WI38 (cell line): ENCODE measurements at regions not wholly inside any gene's neighbourhood (a gene's known extent, or its start where the extent isn't known, plus 50 kb on each side); places are given as distances from the start of the nearest gene placed in this dataset.

Experiments
- H3K4me3 ChIP-seq: 2 replicates; pipeline ENCODE4 v1.5.1; 2011; ENCODE audit warnings: low read depth, mild to moderate bottlenecking, control low read depth, low read length
- TF ChIP-seq, protein P1 (sequence below): IDR thresholded peaks from 2 replicates; pipeline ENCODE4 v1.5.1; 2012; ENCODE audit warnings: low read depth, mild to moderate bottlenecking, control low read depth, low read length

- TF ChIP-seq, protein P1, sequence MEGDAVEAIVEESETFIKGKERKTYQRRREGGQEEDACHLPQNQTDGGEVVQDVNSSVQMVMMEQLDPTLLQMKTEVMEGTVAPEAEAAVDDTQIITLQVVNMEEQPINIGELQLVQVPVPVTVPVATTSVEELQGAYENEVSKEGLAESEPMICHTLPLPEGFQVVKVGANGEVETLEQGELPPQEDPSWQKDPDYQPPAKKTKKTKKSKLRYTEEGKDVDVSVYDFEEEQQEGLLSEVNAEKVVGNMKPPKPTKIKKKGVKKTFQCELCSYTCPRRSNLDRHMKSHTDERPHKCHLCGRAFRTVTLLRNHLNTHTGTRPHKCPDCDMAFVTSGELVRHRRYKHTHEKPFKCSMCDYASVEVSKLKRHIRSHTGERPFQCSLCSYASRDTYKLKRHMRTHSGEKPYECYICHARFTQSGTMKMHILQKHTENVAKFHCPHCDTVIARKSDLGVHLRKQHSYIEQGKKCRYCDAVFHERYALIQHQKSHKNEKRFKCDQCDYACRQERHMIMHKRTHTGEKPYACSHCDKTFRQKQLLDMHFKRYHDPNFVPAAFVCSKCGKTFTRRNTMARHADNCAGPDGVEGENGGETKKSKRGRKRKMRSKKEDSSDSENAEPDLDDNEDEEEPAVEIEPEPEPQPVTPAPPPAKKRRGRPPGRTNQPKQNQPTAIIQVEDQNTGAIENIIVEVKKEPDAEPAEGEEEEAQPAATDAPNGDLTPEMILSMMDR, result no peak
Observed at GRCh38 chr20:52754366-52754765, 217.8 kb upstream of the TSHZ2 start.

GRCh38 chr20:52752023-52752422 lies 220.1 kb upstream of the TSHZ2 start:
- TF ChIP-seq, protein P1, result no peak
- H3K4me3 ChIP-seq, result no peak overlapping the region

More at GRCh38 chr20:52754366-52754765, 217.8 kb upstream of the TSHZ2 start:
- no peak overlapping the region for H3K4me3 ChIP-seq

GRCh38 chr20:52751571-52751970 lies 220.6 kb upstream of the TSHZ2 start:
- TF ChIP-seq, protein P1, result no peak

GRCh38 chr20:52749938-52750337 lies 222.2 kb upstream of the TSHZ2 start:
- TF ChIP-seq, protein P1, result no peak
- H3K4me3 ChIP-seq, result no peak overlapping the region

More at GRCh38 chr20:52751571-52751970, 220.6 kb upstream of the TSHZ2 start:
- H3K4me3 ChIP-seq, result no peak overlapping the region

DNA sequence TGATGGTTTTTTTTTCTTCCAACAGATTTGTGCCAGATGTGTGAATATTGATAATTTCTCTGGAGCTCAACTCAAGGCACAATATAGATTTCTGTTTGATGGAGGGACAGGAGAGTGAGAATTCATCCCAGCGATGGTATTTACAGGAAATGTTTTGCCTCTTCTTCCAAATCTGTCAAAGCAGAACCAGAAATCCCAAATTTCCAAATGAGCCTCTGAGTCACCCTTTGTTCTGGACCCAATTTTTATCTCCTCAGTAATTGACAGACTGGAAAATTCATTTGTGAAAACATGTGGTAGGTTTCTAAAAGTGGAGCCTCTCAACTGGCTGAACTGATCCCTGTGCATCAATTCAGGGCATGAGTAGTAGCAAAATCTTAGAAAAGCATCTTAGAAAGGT lies 223.2 kb upstream of the TSHZ2 start:
- TF ChIP-seq, protein P1, result no peak
- no peak overlapping the region for H3K4me3 ChIP-seq

- TF ChIP-seq, protein P1, result no peak
- H3K4me3 ChIP-seq, result no peak overlapping the region
Observed at GRCh38 chr20:52748285-52748932, 223.7 kb upstream of the TSHZ2 start.

- H3K4me3 ChIP-seq, result no peak overlapping the region
- TF ChIP-seq, protein P1, result no peak
Observed at GRCh38 chr20:52747845-52748284, 224.3 kb upstream of the TSHZ2 start.
